GM23338 (cell line): ENCODE measurements at regions not wholly inside any gene's neighbourhood (a gene's known extent, or its start where the extent isn't known, plus 50 kb on each side); places are given as distances from the start of the nearest gene placed in this dataset.
"Not testable (repeated sequence)": the region's sequence is repeated elsewhere in the genome, so short reads cannot be mapped to it uniquely, and the experiment has no call there.

Source experiments
- ATAC-seq: fragments of 200-7000 bp; cut with Tn5 transposase; 3 replicates; pipeline ENCODE4 v1.9.1; 2020
- DNase-seq: peaks from one replicate; pipeline ENCODE4 v3.0.0-alpha.2; 2015; ENCODE audit warnings: low spot score
- H2AFZ ChIP-seq: fragments of 200-600 bp; sonication (generic); 2 replicates; pipeline ENCODE4 v1.8.0; 2016; ENCODE audit warnings: antibody characterized with exemption, mild to moderate bottlenecking, moderate library complexity
- H3F3A ChIP-seq: fragments of 200-600 bp; sonication (generic); replicated peaks from 2 replicates; pipeline ENCODE4 v1.8.0; 2017; ENCODE audit warnings: antibody characterized with exemption, mixed run types, low read depth
- H3K27ac ChIP-seq: fragments of 200-600 bp; sonication (generic); 2 replicates; pipeline ENCODE4 v1.6.1; 2016; ENCODE audit warnings: low read depth
- H3K27me3 ChIP-seq: fragments of 200-600 bp; sonication (generic); 2 replicates; pipeline ENCODE4 v1.8.0; 2016; ENCODE audit warnings: mild to moderate bottlenecking, mixed run types, moderate library complexity; ENCODE audit not compliant: insufficient read depth
- H3K36me3 ChIP-seq: fragments of 200-600 bp; sonication (generic); 2 replicates; pipeline ENCODE4 v1.8.0; 2016; ENCODE audit warnings: mild to moderate bottlenecking; ENCODE audit not compliant: insufficient read depth
- H3K4me1 ChIP-seq: fragments of 200-600 bp; sonication (generic); 2 replicates; pipeline ENCODE4 v1.8.0; 2016; ENCODE audit warnings: mild to moderate bottlenecking, moderate library complexity; ENCODE audit not compliant: insufficient read depth
- H3K4me2 ChIP-seq: fragments of 200-600 bp; sonication (generic); 2 replicates; pipeline ENCODE4 v1.7.1; 2017; ENCODE audit warnings: mixed run types
- H3K4me3 ChIP-seq: fragments of 200-600 bp; sonication (generic); 2 replicates; pipeline ENCODE4 v1.6.1; 2016; ENCODE audit warnings: mixed run types
- H3K79me2 ChIP-seq: fragments of 200-600 bp; sonication (generic); replicated peaks from 2 replicates; pipeline ENCODE4 v1.8.0; 2017; ENCODE audit warnings: mild to moderate bottlenecking; ENCODE audit not compliant: insufficient read depth
- H3K9me2 ChIP-seq: fragments of 200-600 bp; sonication (generic); 2 replicates; pipeline ENCODE4 v1.8.0; 2017; ENCODE audit not compliant: insufficient read depth
- H4K20me1 ChIP-seq: fragments of 200-600 bp; sonication (generic); replicated peaks from 2 replicates; pipeline ENCODE4 v1.8.0; 2017; ENCODE audit warnings: mild to moderate bottlenecking; ENCODE audit not compliant: insufficient read depth
- H3K27ac Mint-ChIP-seq: 2 replicates; pipeline ENCODE4 v1.8.0; 2020; ENCODE audit warnings: inconsistent platforms, mild to moderate bottlenecking, moderate library complexity, mixed read lengths
- H3K27me3 Mint-ChIP-seq: 3 replicates; pipeline ENCODE4 v1.8.0; 2022; ENCODE audit warnings: low read depth, mild to moderate bottlenecking, moderate library complexity, mixed read lengths, inconsistent platforms; ENCODE audit not compliant: insufficient read depth, poor library complexity
- H3K36me3 Mint-ChIP-seq: 3 replicates; pipeline ENCODE4 v1.8.0; 2021; ENCODE audit warnings: low read depth, mild to moderate bottlenecking, inconsistent platforms, moderate library complexity, mixed read lengths
- H3K4me1 Mint-ChIP-seq: 3 replicates; pipeline ENCODE4 v1.8.0; 2020; ENCODE audit warnings: mild to moderate bottlenecking, inconsistent platforms, mixed read lengths
- H3K4me3 Mint-ChIP-seq: 3 replicates; pipeline ENCODE4 v1.8.0; 2021; ENCODE audit warnings: moderate library complexity, mild to moderate bottlenecking, inconsistent platforms, mixed read lengths
- H3K9me3 Mint-ChIP-seq: 3 replicates; pipeline ENCODE4 v1.8.0; 2020; ENCODE audit warnings: moderate library complexity, mild to moderate bottlenecking, inconsistent platforms, mixed read lengths
- CREB1 ChIP-seq: fragments of 250-450 bp; sonication (Bioruptor Pico); IDR thresholded peaks from 2 replicates; pipeline ENCODE4 v1.5.0; 2020; ENCODE audit warnings: low read depth, mild to moderate bottlenecking, moderate library complexity
- EZH2phosphoT487 ChIP-seq: fragments of 200-600 bp; sonication (generic); IDR thresholded peaks from one replicate; pipeline ENCODE4 v1.8.1; 2018; ENCODE audit warnings: antibody characterized with exemption; ENCODE audit not compliant: unreplicated experiment
- JUNB ChIP-seq: IDR thresholded peaks from one replicate; pipeline ENCODE4 v1.6.1; 2016; ENCODE audit warnings: antibody characterized with exemption; ENCODE audit not compliant: unreplicated experiment
- NANOG ChIP-seq: IDR thresholded peaks from 2 replicates; pipeline ENCODE4 v1.6.1; 2016; ENCODE audit warnings: antibody characterized with exemption, borderline replicate concordance
- POLR2AphosphoS5 ChIP-seq: IDR thresholded peaks from 2 replicates; pipeline ENCODE4 v1.6.1; 2016; ENCODE audit warnings: antibody characterized with exemption, low read depth
- STAT1 ChIP-seq: IDR thresholded peaks from one replicate; pipeline ENCODE4 v1.6.1; 2016; ENCODE audit warnings: antibody characterized with exemption; ENCODE audit not compliant: unreplicated experiment
- ZNF331 ChIP-seq: fragments of 250-450 bp; sonication (Bioruptor Pico); IDR thresholded peaks from 2 replicates; pipeline ENCODE4 v1.5.0; 2020; ENCODE audit warnings: low read depth, mild to moderate bottlenecking, moderate library complexity
- TF ChIP-seq, protein P1 (sequence below), 2 experiments: fragments of 200-600 bp in 1 of 2; sonication (generic) in 1 of 2; conservative IDR thresholded peaks; 2 replicates each; pipeline versions ENCODE4 v1.5.1 to v1.6.1; 2016 to 2017; ENCODE audit warnings: antibody characterized with exemption in 2 of 2, low read depth in 2 of 2, mild to moderate bottlenecking in 2 of 2, moderate library complexity in 1 of 2
- TF ChIP-seq, protein P2 (sequence below): IDR thresholded peaks from 2 replicates; pipeline ENCODE4 v1.6.1; 2016; ENCODE audit warnings: antibody characterized with exemption

DNA sequence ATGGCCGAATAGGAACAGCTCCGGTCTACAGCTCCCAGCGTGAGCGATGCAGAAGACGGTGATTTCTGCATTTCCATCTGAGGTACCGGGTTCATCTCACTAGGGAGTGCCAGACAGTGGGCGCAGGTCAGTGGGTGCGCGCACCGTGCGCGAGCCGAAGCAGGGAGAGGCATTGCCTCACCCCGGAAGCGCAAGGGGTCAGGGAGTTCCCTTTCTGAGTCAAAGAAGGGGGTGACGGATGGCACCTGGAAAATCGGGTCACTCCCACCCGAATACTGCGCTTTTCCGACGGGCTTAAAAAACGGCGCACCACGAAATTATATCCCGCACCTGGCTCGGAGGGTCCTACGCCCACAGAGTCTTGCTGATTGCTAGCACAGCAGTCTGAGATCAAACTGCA is 572.8 kb upstream of the AGA start:
- H3K79me2 ChIP-seq, H3K27me3 ChIP-seq, H3K27ac Mint-ChIP-seq, H3K9me2 ChIP-seq, H4K20me1 ChIP-seq, H3K36me3 ChIP-seq, H3K27me3 Mint-ChIP-seq, H3K36me3 Mint-ChIP-seq, H3K4me1 Mint-ChIP-seq, H2AFZ ChIP-seq, H3K4me3 Mint-ChIP-seq, H3K27ac ChIP-seq, H3K4me3 ChIP-seq, H3K9me3 Mint-ChIP-seq, H3K4me1 ChIP-seq, H3K4me2 ChIP-seq, ATAC-seq, H3F3A ChIP-seq, DNase-seq: not testable (repeated sequence)

DNA sequence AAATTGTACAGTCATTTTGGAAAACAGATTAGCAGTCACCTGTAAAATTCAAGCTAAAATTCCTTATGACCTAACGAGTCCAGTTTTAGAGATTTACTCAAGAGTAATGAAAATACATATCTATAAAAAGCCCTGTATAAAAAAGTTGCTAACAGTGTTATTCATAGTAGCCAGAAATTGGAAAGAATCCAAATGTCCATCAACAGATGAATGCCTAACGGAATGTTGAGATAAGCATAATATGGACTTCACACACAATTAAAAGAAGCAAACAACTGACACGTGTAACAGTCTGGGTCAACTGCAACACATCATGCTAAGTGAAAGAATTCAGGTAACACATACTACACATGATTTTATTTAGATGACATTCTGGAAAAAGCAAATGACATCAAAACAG is 584.8 kb upstream of the AGA start:
- H4K20me1 ChIP-seq = no peaks in the 10 kb centered on the region
- no peaks in the 10 kb centered on the region for H3K9me2 ChIP-seq
- H3K4me2 ChIP-seq = no peak overlapping the region
- H3K79me2 ChIP-seq = no peaks in the 10 kb centered on the region
- H3K4me3 Mint-ChIP-seq = no peak overlapping the region
- H2AFZ ChIP-seq = no peak overlapping the region
- ATAC-seq (no peak), DNase-seq (no peak)
- H3K27me3 ChIP-seq = no peaks in the 10 kb centered on the region
- no peaks in the 10 kb centered on the region for H3K9me3 Mint-ChIP-seq
- TF ChIP-seq JUNB = no peak
- TF ChIP-seq NANOG = no peak
- no peaks in the 10 kb centered on the region for H3K4me1 ChIP-seq
- no peak overlapping the region for H3K4me3 ChIP-seq
- H3K27ac ChIP-seq = no peak overlapping the region
- H3K4me1 Mint-ChIP-seq = no peaks in the 10 kb centered on the region
- no peak overlapping the region for H3K27ac Mint-ChIP-seq
- H3K27me3 Mint-ChIP-seq = no peaks in the 10 kb centered on the region
- H3K36me3 ChIP-seq = no peaks in the 10 kb centered on the region
- H3K36me3 Mint-ChIP-seq = no peaks in the 10 kb centered on the region
- H3F3A ChIP-seq = no peaks in the 10 kb centered on the region

- Histone ChIP-seq H3K27ac (no peak overlapping the region), H3K79me2 (no peaks in the 10 kb centered on the region), H3K36me3 (no peaks in the 10 kb centered on the region), H3K4me3 (no peak overlapping the region), H2AFZ (no peak overlapping the region), H3K4me1 (no peaks in the 10 kb centered on the region), H3K27me3 (no peaks in the 10 kb centered on the region), H4K20me1 (no peaks in the 10 kb centered on the region), H3K9me2 (no peaks in the 10 kb centered on the region), H3K4me2 (no peak overlapping the region), H3F3A (no peaks in the 10 kb centered on the region)
- TF ChIP-seq ZNF331 (CRISPR knock-in tag) (no peak), STAT1 (no peak)
- TF ChIP-seq, protein P1, sequence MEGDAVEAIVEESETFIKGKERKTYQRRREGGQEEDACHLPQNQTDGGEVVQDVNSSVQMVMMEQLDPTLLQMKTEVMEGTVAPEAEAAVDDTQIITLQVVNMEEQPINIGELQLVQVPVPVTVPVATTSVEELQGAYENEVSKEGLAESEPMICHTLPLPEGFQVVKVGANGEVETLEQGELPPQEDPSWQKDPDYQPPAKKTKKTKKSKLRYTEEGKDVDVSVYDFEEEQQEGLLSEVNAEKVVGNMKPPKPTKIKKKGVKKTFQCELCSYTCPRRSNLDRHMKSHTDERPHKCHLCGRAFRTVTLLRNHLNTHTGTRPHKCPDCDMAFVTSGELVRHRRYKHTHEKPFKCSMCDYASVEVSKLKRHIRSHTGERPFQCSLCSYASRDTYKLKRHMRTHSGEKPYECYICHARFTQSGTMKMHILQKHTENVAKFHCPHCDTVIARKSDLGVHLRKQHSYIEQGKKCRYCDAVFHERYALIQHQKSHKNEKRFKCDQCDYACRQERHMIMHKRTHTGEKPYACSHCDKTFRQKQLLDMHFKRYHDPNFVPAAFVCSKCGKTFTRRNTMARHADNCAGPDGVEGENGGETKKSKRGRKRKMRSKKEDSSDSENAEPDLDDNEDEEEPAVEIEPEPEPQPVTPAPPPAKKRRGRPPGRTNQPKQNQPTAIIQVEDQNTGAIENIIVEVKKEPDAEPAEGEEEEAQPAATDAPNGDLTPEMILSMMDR (conservative IDR thresholded peaks at IDR 0.05; ENCODE audit: low read depth in 2 of 2) = no peak
- H3K9me3 Mint-ChIP-seq = no peaks in the 10 kb centered on the region
- no peak for ATAC-seq
- H3K4me3 Mint-ChIP-seq = no peak overlapping the region
- no peaks in the 10 kb centered on the region for H3K36me3 Mint-ChIP-seq
- no peaks in the 10 kb centered on the region for H3K4me1 Mint-ChIP-seq
- H3K27me3 Mint-ChIP-seq = no peaks in the 10 kb centered on the region
- no peak for DNase-seq
- H3K27ac Mint-ChIP-seq = no peak overlapping the region
These were observed 585.6 kb upstream of the AGA start for GRCh38 chr4:178027796-178028195.

DNA sequence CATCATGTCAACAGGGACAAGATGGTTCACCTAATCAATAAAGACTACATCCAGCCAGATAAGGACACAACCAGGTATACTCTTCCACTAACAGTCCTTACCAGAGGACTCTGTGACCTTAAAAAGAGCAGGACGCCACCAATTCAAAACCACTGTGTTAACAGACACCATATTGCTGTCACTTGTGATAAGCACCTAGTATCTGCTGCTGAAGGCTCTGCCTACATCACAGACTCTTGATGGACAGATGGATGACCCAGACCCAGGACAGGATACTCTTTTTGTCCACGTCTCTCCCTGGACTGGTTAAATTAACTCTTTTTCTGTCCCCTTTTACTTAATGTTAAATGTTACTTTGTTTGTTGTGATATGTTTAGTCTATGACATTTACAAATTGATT is 586.2 kb upstream of the AGA start:
- Histone ChIP-seq H3K9me2 (no peaks in the 10 kb centered on the region), H3F3A (no peaks in the 10 kb centered on the region), H3K27ac (no peak overlapping the region), H4K20me1 (no peaks in the 10 kb centered on the region), H3K4me1 (no peaks in the 10 kb centered on the region), H2AFZ (no peak overlapping the region), H3K4me3 (no peak overlapping the region), H3K27me3 (no peaks in the 10 kb centered on the region), H3K4me2 (no peak overlapping the region), H3K79me2 (no peaks in the 10 kb centered on the region), H3K36me3 (no peaks in the 10 kb centered on the region)
- Mint-ChIP-seq H3K9me3 (no peaks in the 10 kb centered on the region), H3K4me3 (no peak overlapping the region), H3K27ac (no peak overlapping the region), H3K4me1 (no peaks in the 10 kb centered on the region), H3K27me3 (no peaks in the 10 kb centered on the region), H3K36me3 (no peaks in the 10 kb centered on the region)
- DNase-seq = no peak
- no peak for ATAC-seq
- no peak for TF ChIP-seq EZH2phosphoT487
- no peak for TF ChIP-seq CREB1 (CRISPR knock-in tag)
- TF ChIP-seq, protein P2, sequence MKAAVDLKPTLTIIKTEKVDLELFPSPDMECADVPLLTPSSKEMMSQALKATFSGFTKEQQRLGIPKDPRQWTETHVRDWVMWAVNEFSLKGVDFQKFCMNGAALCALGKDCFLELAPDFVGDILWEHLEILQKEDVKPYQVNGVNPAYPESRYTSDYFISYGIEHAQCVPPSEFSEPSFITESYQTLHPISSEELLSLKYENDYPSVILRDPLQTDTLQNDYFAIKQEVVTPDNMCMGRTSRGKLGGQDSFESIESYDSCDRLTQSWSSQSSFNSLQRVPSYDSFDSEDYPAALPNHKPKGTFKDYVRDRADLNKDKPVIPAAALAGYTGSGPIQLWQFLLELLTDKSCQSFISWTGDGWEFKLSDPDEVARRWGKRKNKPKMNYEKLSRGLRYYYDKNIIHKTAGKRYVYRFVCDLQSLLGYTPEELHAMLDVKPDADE = no peak
- TF ChIP-seq NANOG = no peak
- no peak for TF ChIP-seq POLR2AphosphoS5
- no peak for TF ChIP-seq STAT1
